ENCODE measurements at regions not wholly inside any gene's neighbourhood (a gene's known extent, or its start where the extent isn't known, plus 50 kb on each side); places are given as distances from the start of the nearest gene placed in this dataset.

DNA sequence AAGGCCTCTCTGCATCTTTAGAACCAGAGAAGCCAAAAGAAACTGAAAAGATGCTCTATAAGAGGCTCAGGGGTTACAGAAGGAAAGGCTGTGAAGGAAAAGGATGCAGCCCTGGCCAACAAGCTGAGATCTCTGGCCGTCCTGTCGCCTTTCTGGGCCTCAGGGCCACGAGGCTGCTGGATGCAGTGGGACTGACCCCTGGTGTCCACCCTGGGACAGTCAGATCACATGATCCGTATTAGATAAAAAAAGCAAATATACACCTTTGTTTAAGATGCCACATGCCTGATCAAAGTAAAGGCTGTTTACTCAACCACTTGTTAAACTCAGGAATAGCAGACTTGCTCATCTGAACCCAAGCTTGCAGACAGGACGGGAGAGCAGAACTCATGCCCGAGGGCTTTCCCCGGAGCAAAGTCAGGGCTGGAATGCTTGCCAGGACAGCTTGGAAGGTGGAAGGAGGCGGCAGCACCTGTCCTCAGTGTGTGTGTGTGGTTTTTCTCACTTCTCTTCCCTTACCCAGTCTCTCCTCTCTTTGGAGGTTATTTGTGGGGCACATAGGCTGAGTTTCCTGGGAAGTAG, 206.5 kb upstream of the TSHZ3 start:
- no peak overlapping the region for H3K4me3 ChIP-seq (ENCODE audit: low read depth, low read length)
- H3K27me3 ChIP-seq (ENCODE audit: control insufficient read depth, insufficient read depth, low read length), result no peaks in the 10 kb centered on the region
- CTCF ChIA-PET, result interaction anchor here (0.7 kb wide), 1 partner anchor 446 kb away, joined by 3 read pairs; no protein-coding TSS in a partner anchor
- TF ChIP-seq, protein P1, sequence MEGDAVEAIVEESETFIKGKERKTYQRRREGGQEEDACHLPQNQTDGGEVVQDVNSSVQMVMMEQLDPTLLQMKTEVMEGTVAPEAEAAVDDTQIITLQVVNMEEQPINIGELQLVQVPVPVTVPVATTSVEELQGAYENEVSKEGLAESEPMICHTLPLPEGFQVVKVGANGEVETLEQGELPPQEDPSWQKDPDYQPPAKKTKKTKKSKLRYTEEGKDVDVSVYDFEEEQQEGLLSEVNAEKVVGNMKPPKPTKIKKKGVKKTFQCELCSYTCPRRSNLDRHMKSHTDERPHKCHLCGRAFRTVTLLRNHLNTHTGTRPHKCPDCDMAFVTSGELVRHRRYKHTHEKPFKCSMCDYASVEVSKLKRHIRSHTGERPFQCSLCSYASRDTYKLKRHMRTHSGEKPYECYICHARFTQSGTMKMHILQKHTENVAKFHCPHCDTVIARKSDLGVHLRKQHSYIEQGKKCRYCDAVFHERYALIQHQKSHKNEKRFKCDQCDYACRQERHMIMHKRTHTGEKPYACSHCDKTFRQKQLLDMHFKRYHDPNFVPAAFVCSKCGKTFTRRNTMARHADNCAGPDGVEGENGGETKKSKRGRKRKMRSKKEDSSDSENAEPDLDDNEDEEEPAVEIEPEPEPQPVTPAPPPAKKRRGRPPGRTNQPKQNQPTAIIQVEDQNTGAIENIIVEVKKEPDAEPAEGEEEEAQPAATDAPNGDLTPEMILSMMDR (IDR thresholded peaks at IDR 0.05; ENCODE audit: insufficient read depth, low read depth, low read length), result no peak
- no peak for DNase-seq (ENCODE audit: low read depth)
- no peaks in the 10 kb centered on the region for H3K36me3 ChIP-seq (ENCODE audit: control insufficient read depth, insufficient read depth, low read length)
- POLR2A ChIA-PET, result no interaction called here

DNA sequence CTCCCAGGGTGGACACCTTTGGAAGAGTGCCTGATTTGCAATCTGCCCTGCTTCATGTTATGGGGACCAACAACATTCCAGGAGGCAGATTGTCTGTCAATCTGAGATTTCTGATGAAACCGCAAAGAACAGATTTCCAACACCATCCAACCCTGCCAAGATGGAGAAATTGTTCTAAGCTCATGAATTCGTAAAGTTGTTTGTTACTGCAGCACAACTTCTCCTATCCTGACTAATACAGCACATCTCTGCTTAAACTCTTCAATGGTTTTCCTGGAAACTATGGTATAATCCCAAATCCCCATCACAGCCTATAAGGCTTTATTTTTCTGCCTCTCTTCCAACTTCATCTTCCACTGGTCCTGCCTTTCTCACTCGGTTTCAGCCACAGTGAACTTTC, 210.3 kb upstream of the TSHZ3 start:
- no peak overlapping the region for H3K4me3 ChIP-seq (ENCODE audit: low read depth, low read length)
- H3K27me3 ChIP-seq (ENCODE audit: control insufficient read depth, insufficient read depth, low read length), result no peaks in the 10 kb centered on the region
- TF ChIP-seq, protein P1 (IDR thresholded peaks at IDR 0.05; ENCODE audit: insufficient read depth, low read depth, low read length), result no peak
- DNase-seq (ENCODE audit: low read depth), result no peak
- ChIA-PET CTCF (interaction anchor here (0.8 kb wide), 1 partner anchor 75 kb away, joined by 3 read pairs; no protein-coding TSS in a partner anchor), POLR2A (no interaction called here)
- H3K36me3 ChIP-seq (ENCODE audit: control insufficient read depth, insufficient read depth, low read length), result no peaks in the 10 kb centered on the region

DNA sequence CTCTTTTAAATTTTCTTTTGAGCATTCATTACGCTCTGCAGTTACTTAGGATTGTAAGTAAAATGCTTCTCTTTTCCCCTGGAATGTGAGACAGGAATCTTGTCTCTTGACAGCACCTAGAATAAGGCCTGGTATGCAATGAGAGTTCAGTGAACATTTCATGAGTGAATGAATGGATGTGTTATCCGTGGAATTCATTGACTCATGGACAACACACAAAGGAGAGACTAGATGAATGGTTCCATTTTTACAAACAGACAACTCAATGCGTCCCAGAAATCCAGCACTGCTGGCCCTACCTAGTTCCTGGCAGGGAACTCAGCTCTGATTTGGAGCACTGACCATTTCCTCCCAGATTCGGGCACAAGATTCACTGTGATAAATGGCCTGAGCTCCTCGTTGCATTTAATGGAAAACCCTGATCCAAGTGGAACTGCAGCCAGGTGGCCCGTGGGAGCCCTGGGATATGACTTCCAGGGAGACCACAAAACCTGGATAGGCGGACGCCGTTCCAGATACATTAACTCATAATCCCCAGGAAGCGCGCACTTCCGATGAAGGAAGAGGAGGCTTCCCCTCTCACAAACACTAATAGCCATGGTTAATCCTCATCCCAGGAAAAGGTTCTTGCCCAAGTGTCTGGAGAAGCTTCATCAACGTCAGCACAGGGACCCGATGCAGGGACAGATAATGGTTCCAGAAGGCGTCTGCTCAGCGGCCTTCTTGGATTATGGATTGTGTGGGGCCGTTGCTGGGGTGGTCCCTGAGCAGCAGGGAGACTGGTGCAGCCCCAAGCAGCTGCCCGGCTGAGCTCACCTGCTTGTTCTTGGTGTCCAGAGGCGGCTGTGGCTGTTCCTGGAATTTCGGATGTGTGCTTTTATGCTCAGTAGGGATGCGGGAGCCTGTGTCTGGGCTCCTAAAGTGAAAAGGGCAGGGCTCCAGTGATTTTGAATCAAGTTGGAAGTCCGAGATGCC, 211.1 kb upstream of the TSHZ3 start:
- POLR2A ChIA-PET, result no interaction called here
- no peak for DNase-seq (ENCODE audit: low read depth)
- Histone ChIP-seq H3K36me3 (ENCODE audit: control insufficient read depth, insufficient read depth, low read length) (no peaks in the 10 kb centered on the region), H3K4me3 (ENCODE audit: low read depth, low read length) (no peak overlapping the region), H3K27me3 (ENCODE audit: control insufficient read depth, insufficient read depth, low read length) (no peaks in the 10 kb centered on the region)
- CTCF ChIA-PET, result interaction anchor here (0.6 to 1.2 kb wide), 2 partner anchors 12 to 79 kb away, joined by 3 to 4 read pairs; no protein-coding TSS in a partner anchor
- TF ChIP-seq, protein P1 (IDR thresholded peaks at IDR 0.05; ENCODE audit: insufficient read depth, low read depth, low read length), result no peak

DNA sequence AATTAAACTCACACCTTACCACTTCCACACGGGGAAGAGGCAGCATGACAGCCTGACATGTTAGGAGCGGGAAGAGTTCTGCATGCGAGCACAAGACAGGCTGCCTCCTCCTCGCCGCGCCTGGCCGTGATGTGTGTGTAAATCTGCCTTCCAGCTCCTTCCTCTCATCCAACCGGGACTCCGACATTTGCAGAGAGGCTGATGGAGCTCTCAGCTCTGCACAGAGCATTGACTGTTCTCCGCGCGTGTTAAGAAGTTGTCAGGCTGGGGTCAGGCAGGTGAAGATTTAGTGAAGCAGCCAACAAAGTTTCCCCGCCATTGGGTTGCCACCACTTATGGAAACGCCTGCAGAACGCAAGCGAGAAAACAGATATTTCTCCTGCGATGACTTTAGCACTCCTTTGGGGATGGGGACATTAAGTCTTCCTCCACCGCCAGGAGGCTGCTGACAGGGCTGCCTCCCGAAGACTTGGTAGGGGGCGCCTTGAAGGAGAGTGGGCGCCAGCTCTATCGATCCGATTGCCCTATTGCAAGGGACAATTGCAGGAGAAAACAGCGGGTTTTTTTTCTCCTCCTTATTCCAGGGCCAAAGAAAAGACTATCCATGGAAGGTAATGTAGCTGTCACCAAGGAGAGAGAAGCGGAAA, 213.9 kb upstream of the TSHZ3 start:
- no peak for DNase-seq (ENCODE audit: low read depth)
- H3K36me3 ChIP-seq (ENCODE audit: control insufficient read depth, insufficient read depth, low read length), result no peaks in the 10 kb centered on the region
- no peak overlapping the region for H3K4me3 ChIP-seq (ENCODE audit: low read depth, low read length)
- ChIA-PET POLR2A (no interaction called here), CTCF (no interaction called here)
- TF ChIP-seq, protein P1 (IDR thresholded peaks at IDR 0.05; ENCODE audit: insufficient read depth, low read depth, low read length), result no peak
- H3K27me3 ChIP-seq (ENCODE audit: control insufficient read depth, insufficient read depth, low read length), result no peaks in the 10 kb centered on the region

DNA sequence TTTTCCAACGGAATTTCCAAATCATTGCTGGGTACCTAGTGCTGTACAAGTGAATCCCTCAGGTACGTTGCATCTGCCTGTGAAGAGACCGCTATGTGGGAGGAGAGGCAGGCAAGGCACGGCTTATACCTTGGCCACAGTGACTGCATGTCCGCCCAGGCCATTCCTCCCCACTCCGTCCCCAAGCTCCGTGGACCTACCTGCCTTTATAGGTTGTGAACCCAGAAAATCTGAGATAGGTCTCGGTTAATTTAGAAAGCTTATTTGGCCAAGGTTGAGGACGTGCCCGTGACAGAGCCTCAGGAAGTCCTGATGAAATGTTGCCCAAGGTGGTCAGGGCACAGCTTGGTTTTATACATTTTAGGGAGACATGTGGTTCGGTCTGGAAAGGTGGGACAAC, 218.5 kb upstream of the TSHZ3 start:
- DNase-seq (ENCODE audit: low read depth), result no peak
- TF ChIP-seq, protein P1 (IDR thresholded peaks at IDR 0.05; ENCODE audit: insufficient read depth, low read depth, low read length), result no peak
- Histone ChIP-seq H3K27me3 (ENCODE audit: control insufficient read depth, insufficient read depth, low read length) (no peaks in the 10 kb centered on the region), H3K36me3 (ENCODE audit: control insufficient read depth, insufficient read depth, low read length) (no peaks in the 10 kb centered on the region), H3K4me3 (ENCODE audit: low read depth, low read length) (no peak overlapping the region)
- POLR2A ChIA-PET, result no interaction called here
- CTCF ChIA-PET, result no interaction called here

Data from BJ (cell line).